Mesothelial cell of epicardium (in vitro differentiated cells): ENCODE measurements at regions not wholly inside any gene's neighbourhood (a gene's known extent, or its start where the extent isn't known, plus 50 kb on each side); places are given as distances from the start of the nearest gene placed in this dataset.

ENCODE experiments used
- DNase-seq, 2 experiments: peaks; one replicate each; pipeline ENCODE4 v3.0.0; 2021; ENCODE audit warnings: low spot score in 2 of 2; ENCODE audit not compliant: unreplicated experiment in 2 of 2
- H3K27ac Mint-ChIP-seq: 2 replicates; pipeline ENCODE4 v1.8.0; 2021; ENCODE audit warnings: mixed read lengths
- H3K27me3 Mint-ChIP-seq: 2 replicates; pipeline ENCODE4 v1.8.0; 2021; ENCODE audit warnings: low read depth, mixed read lengths
- H3K36me3 Mint-ChIP-seq: 2 replicates; pipeline ENCODE4 v1.8.0; 2021; ENCODE audit warnings: mixed read lengths
- H3K4me1 Mint-ChIP-seq: 2 replicates; pipeline ENCODE4 v1.8.0; 2021; ENCODE audit warnings: mixed read lengths
- H3K4me3 Mint-ChIP-seq: 2 replicates; pipeline ENCODE4 v1.8.0; 2021; ENCODE audit warnings: mild to moderate bottlenecking, moderate library complexity, mixed read lengths
- H3K9me3 Mint-ChIP-seq: 2 replicates; pipeline ENCODE4 v1.8.0; 2021; ENCODE audit warnings: mixed read lengths
- CTCF ChIP-seq: fragments of 200-600 bp; sonication (generic); IDR thresholded peaks from one replicate; pipeline ENCODE4 v1.5.0; 2021; ENCODE audit warnings: antibody characterized with exemption; ENCODE audit not compliant: unreplicated experiment

GRCh38 chr3:187987187-187987586 lies 166.8 kb upstream of the LPP start:
- Mint-ChIP-seq H3K9me3 (no peaks in the 10 kb centered on the region), H3K36me3 (no peaks in the 10 kb centered on the region), H3K27me3 (peaks cover 6% of the 10 kb centered on the region), H3K4me1 (peaks cover 4% of the 10 kb centered on the region), H3K4me3 (no peak overlapping the region), H3K27ac (no peak overlapping the region)
- TF ChIP-seq CTCF: no peak
- DNase-seq: no peak

GRCh38 chr3:187987924-187988323 lies 166.0 kb upstream of the LPP start:
- no peak overlapping the region for H3K27ac Mint-ChIP-seq
- DNase-seq: no peak
- H3K9me3 Mint-ChIP-seq: no peaks in the 10 kb centered on the region
- peaks cover 4% of the 10 kb centered on the region for H3K4me1 Mint-ChIP-seq
- H3K27me3 Mint-ChIP-seq: peaks cover 6% of the 10 kb centered on the region
- no peak for TF ChIP-seq CTCF
- H3K4me3 Mint-ChIP-seq: no peak overlapping the region
- no peaks in the 10 kb centered on the region for H3K36me3 Mint-ChIP-seq

DNA sequence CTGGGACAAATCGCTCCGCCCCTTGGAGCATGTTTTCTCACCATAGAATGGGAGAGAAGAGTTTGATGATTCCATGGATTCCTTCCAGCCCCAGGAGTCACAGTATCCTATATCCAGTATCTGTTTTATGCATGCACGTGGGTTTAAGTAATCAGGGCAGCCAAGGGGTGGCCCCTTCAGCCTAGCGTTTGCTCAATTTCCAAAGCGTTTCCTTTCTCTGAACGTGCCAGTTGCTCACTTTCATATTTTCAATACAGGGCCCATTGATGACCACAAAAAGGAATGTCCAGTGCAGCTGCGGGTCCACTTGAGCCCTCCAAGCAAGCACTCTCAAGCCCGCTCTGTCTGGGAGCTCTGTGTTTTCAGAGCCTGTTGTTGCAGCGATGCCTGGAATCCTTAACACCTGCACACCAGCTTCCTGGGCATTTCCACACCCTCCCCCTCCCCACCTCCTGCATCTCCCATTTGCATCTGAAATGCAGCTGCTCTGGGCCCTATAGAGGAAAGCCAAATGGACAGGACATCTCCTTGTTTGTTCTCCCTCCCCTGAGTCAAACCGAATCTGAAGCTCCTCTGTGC lies 164.3 kb upstream of the LPP start:
- H3K9me3 Mint-ChIP-seq: no peaks in the 10 kb centered on the region
- H3K36me3 Mint-ChIP-seq: no peaks in the 10 kb centered on the region
- H3K4me1 Mint-ChIP-seq: peaks cover 4% of the 10 kb centered on the region
- DNase-seq: no peak
- no peak overlapping the region for H3K4me3 Mint-ChIP-seq
- no peak for TF ChIP-seq CTCF
- H3K27ac Mint-ChIP-seq: no peak overlapping the region
- peaks cover 6% of the 10 kb centered on the region for H3K27me3 Mint-ChIP-seq

GRCh38 chr3:187992609-187993008 lies 161.3 kb upstream of the LPP start:
- Mint-ChIP-seq H3K27ac (no peak overlapping the region), H3K36me3 (no peaks in the 10 kb centered on the region), H3K4me1 (peaks cover 16% of the 10 kb centered on the region), H3K9me3 (no peaks in the 10 kb centered on the region), H3K4me3 (no peak overlapping the region), H3K27me3 (peaks cover 6% of the 10 kb centered on the region)
- no peak for TF ChIP-seq CTCF
- DNase-seq: no peak

DNA sequence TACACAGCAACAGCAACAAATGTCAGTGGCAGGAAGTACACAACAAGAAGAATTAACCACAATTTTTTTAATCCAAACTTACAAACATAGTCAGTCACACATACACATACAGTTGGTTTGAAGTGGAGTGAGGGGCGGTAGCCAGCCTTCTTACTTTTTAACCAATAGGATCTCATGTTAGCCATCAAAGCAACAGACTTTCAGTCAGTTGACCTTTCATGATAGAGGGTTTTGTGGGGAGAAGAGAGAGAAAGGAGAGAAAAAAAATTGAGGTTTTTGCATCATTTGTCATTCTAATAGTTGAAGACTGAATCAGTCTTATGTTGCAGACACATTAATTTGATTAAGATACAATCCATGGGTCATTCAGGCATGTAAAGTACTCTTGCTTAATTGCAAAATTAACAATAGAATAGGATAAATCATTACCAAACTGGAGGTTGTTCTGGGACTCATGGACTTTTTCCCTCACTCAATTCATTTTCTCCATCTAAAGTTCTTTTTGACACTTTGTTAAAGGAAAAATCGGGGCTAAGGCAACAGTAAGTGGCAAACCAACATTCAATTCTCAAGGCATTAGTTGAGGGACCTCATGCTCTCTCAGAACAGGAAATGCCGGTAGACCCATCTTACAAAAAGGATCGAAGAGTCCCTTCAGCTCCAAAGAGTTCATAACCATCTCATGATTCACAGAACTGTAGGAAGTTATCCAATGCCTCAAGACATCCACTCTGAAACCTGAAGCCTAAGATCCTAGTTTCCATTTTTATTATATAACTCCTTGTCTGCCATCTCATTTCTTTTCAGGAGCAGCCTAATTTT lies 159.5 kb upstream of the LPP start:
- Mint-ChIP-seq H3K27me3 (peaks cover 6% of the 10 kb centered on the region), H3K36me3 (no peaks in the 10 kb centered on the region), H3K4me1 (peaks cover 14% of the 10 kb centered on the region), H3K9me3 (no peaks in the 10 kb centered on the region), H3K4me3 (no peak overlapping the region), H3K27ac (no peak overlapping the region)
- no peak for DNase-seq
- TF ChIP-seq CTCF: no peak
